Astrocyte (in vitro differentiated cells and primary cell): ENCODE measurements at regions not wholly inside any gene's neighbourhood (a gene's known extent, or its start where the extent isn't known, plus 50 kb on each side); places are given as distances from the start of the nearest gene placed in this dataset.
A peak's percentile ranks its signal among the peaks of the same experiment; 100 is the strongest.

Source experiments
- DNase-seq: peaks from one replicate; pipeline ENCODE4 v3.0.0-alpha.2; 2010; ENCODE audit warnings: low read depth
- FAIRE-seq: peaks from 2 replicates; lab custom pipeline; 2011; peaks lifted over from hg19 to GRCh38; lab: Jason Lieb, UNC
- H2AFZ ChIP-seq: 2 replicates; pipeline ENCODE4 v1.6.0; 2012; ENCODE audit warnings: low read depth, low read length, inconsistent platforms
- H3K27ac ChIP-seq: 2 replicates; pipeline ENCODE4 v1.5.1; 2011; ENCODE audit warnings: low read depth, low read length, inconsistent platforms
- H3K27me3 ChIP-seq: 2 replicates; pipeline ENCODE4 v1.6.0; 2011; ENCODE audit warnings: low read length, inconsistent platforms; ENCODE audit not compliant: insufficient read depth
- H3K36me3 ChIP-seq: 2 replicates; pipeline ENCODE4 v1.5.1; 2011; ENCODE audit warnings: low read length, inconsistent platforms; ENCODE audit not compliant: insufficient read depth
- H3K4me1 ChIP-seq: 2 replicates; pipeline ENCODE4 v1.5.1; 2011; ENCODE audit warnings: low read length, inconsistent platforms; ENCODE audit not compliant: insufficient read depth
- H3K4me2 ChIP-seq: 2 replicates; pipeline ENCODE4 v1.6.0; 2012; ENCODE audit warnings: low read length, inconsistent platforms
- H3K4me3 ChIP-seq: 2 replicates; pipeline ENCODE4 v1.5.1; 2011; ENCODE audit warnings: low read depth, mild to moderate bottlenecking, low read length, inconsistent platforms; ENCODE audit not compliant: insufficient read depth
- H3K79me2 ChIP-seq: 2 replicates; pipeline ENCODE4 v1.6.0; 2012; ENCODE audit warnings: mild to moderate bottlenecking, low read length, inconsistent platforms; ENCODE audit not compliant: insufficient read depth
- H3K9ac ChIP-seq: 2 replicates; pipeline ENCODE4 v1.6.0; 2012; ENCODE audit warnings: mild to moderate bottlenecking, low read length, inconsistent platforms
- H3K9me3 ChIP-seq: 2 replicates; pipeline ENCODE4 v1.5.1; 2012; ENCODE audit warnings: low read depth, mild to moderate bottlenecking, low read length, inconsistent platforms; ENCODE audit not compliant: insufficient read depth
- H4K20me1 ChIP-seq: 2 replicates; pipeline ENCODE4 v1.6.0; 2012; ENCODE audit warnings: low read length, inconsistent platforms; ENCODE audit not compliant: insufficient read depth
- H3K27ac Mint-ChIP-seq: one replicate; pipeline ENCODE4 v1.8.0; 2021; ENCODE audit warnings: mild to moderate bottlenecking, mixed read lengths; ENCODE audit not compliant: unreplicated experiment
- H3K27me3 Mint-ChIP-seq: one replicate; pipeline ENCODE4 v1.8.0; 2021; ENCODE audit warnings: low read depth, mixed read lengths; ENCODE audit not compliant: unreplicated experiment
- H3K36me3 Mint-ChIP-seq: one replicate; pipeline ENCODE4 v1.8.0; 2021; ENCODE audit warnings: low read depth, mixed read lengths; ENCODE audit not compliant: unreplicated experiment
- H3K4me1 Mint-ChIP-seq: one replicate; pipeline ENCODE4 v1.8.0; 2021; ENCODE audit warnings: low read depth, mixed read lengths; ENCODE audit not compliant: unreplicated experiment
- H3K4me3 Mint-ChIP-seq: one replicate; pipeline ENCODE4 v1.8.0; 2021; ENCODE audit warnings: mild to moderate bottlenecking, moderate library complexity, mixed read lengths; ENCODE audit not compliant: unreplicated experiment
- H3K9me3 Mint-ChIP-seq: one replicate; pipeline ENCODE4 v1.8.0; 2021; ENCODE audit warnings: mild to moderate bottlenecking, mixed read lengths; ENCODE audit not compliant: unreplicated experiment
- CTCF ChIP-seq: IDR thresholded peaks from 2 replicates; pipeline ENCODE4 v1.5.1; 2011; ENCODE audit warnings: low read depth, mild to moderate bottlenecking, inconsistent platforms, low read length, moderate library complexity; ENCODE audit not compliant: insufficient read depth
- EZH2 ChIP-seq: IDR thresholded peaks from 2 replicates; pipeline ENCODE4 v1.6.1; 2012; ENCODE audit warnings: mild to moderate bottlenecking, low read length, inconsistent platforms; ENCODE audit not compliant: insufficient read depth

DNA sequence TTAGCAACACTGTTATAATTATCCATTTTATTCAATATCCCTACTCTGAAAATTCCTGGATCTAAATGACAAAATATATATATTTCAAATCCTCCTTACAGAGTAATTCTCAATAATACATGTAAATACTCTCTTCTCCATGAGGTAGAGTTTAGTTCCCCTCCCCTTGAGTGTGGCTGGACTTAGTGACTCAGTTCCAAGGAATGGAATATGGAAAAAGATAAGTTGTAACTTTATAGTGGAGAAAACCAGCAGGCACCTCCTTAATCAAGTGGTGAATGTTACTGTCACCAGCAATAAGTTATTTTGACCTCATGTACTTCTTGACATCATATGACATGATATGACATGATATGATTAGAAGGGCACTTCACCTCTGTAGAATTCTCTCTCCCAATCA, 302.0 kb downstream of the RAB28 start:
- peak; percentile 37 for FAIRE-seq
- Histone ChIP-seq H3K9ac (no peak overlapping the region), H3K4me1 (no peaks in the 10 kb centered on the region), H3K79me2 (no peaks in the 10 kb centered on the region), H3K27me3 (no peaks in the 10 kb centered on the region), H3K4me2 (no peak overlapping the region), H3K4me3 (no peak overlapping the region), H4K20me1 (no peaks in the 10 kb centered on the region), H3K36me3 (no peaks in the 10 kb centered on the region), H2AFZ (no peak overlapping the region), H3K9me3 (no peaks in the 10 kb centered on the region), H3K27ac (no peak overlapping the region)
- no peak overlapping the region for H3K27ac Mint-ChIP-seq
- H3K4me3 Mint-ChIP-seq: no peak overlapping the region
- peak; percentile 59 for DNase-seq
- TF ChIP-seq CTCF (no peak), EZH2 (no peak)
- H3K27me3 Mint-ChIP-seq: peaks cover 2% of the 10 kb centered on the region
- H3K36me3 Mint-ChIP-seq: no peaks in the 10 kb centered on the region
- H3K9me3 Mint-ChIP-seq: peaks cover 3% of the 10 kb centered on the region
- H3K4me1 Mint-ChIP-seq: peaks cover 4% of the 10 kb centered on the region

DNA sequence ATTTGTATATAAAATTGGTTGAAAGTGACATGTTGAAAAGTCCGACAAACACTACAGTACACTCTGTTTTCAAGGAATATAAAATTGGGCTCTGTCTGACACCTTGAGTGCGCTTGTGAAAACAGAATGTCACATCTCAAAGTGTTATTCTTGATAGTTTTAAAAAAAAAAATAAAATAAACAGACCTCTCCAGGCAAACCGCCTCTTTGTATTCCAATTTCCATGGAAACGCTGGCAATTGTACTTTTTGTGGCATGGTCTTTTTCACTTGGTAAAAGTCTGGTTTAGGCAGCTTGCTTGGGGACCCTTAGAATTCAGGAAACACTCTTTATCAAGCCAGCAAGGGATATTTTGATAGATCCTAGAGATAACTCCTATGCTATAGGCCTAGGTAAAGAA, 302.5 kb downstream of the RAB28 start:
- Histone ChIP-seq H3K4me1 (no peaks in the 10 kb centered on the region), H3K4me3 (no peak overlapping the region), H3K9me3 (no peaks in the 10 kb centered on the region), H3K36me3 (no peaks in the 10 kb centered on the region), H3K27ac (no peak overlapping the region), H3K4me2 (no peak overlapping the region), H3K9ac (no peak overlapping the region), H4K20me1 (no peaks in the 10 kb centered on the region), H3K79me2 (no peaks in the 10 kb centered on the region), H3K27me3 (no peaks in the 10 kb centered on the region), H2AFZ (no peak overlapping the region)
- no peak for FAIRE-seq
- TF ChIP-seq CTCF: no peak
- no peak for TF ChIP-seq EZH2
- Mint-ChIP-seq H3K27me3 (peaks cover 2% of the 10 kb centered on the region), H3K4me3 (no peak overlapping the region), H3K9me3 (peaks cover 3% of the 10 kb centered on the region), H3K27ac (no peak overlapping the region), H3K36me3 (no peaks in the 10 kb centered on the region), H3K4me1 (peaks cover 4% of the 10 kb centered on the region)
- no peak for DNase-seq

DNA sequence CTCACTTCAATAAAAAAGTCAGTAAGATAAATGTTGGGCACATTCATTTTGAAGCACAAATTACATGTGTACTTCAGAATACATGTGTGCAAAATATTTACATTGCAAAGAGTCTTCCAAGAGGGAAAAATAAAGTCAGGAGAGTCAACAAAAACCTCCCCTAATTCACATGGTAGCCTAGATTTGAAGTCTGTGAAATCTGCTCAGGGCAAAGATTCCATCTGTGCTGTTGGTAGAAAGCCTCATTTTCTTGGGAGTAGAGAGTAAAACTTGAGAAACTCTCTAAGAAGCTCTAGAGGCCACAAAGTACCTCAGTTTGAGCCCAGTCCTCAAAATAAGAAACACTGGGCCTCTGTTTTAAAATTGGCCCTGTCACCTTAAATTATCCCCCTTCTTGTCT, 303.4 kb downstream of the RAB28 start:
- no peak for DNase-seq
- no peak overlapping the region for H3K4me3 Mint-ChIP-seq
- no peak overlapping the region for H2AFZ ChIP-seq

More for the DNA sequence above, 303.4 kb downstream of the RAB28 start:
- Histone ChIP-seq H3K79me2 (no peaks in the 10 kb centered on the region), H3K4me2 (no peak overlapping the region), H4K20me1 (no peaks in the 10 kb centered on the region), H3K4me1 (no peaks in the 10 kb centered on the region), H3K27ac (no peak overlapping the region), H3K36me3 (no peaks in the 10 kb centered on the region), H3K9me3 (no peaks in the 10 kb centered on the region), H3K27me3 (no peaks in the 10 kb centered on the region), H3K9ac (no peak overlapping the region), H3K4me3 (no peak overlapping the region)
- TF ChIP-seq CTCF (no peak), EZH2 (no peak)
- Mint-ChIP-seq H3K27ac (no peak overlapping the region), H3K4me1 (peaks cover 4% of the 10 kb centered on the region), H3K27me3 (peaks cover 2% of the 10 kb centered on the region), H3K9me3 (peaks cover 1% of the 10 kb centered on the region), H3K36me3 (no peaks in the 10 kb centered on the region)
- no peak for FAIRE-seq
